ENCODE measurements at regions not wholly inside any gene's neighbourhood (a gene's known extent, or its start where the extent isn't known, plus 50 kb on each side); places are given as distances from the start of the nearest gene placed in this dataset.
A peak's percentile ranks its signal among the peaks of the same experiment; 100 is the strongest.

- DNase-seq (ENCODE audit: low spot score): no peak
- peak; percentile 37; the same call in 2 of the 3 replicates for ATAC-seq (ENCODE audit: low read depth)
- H3K27ac ChIP-seq (ENCODE audit: poor library complexity, severe bottlenecking): peak overlapping the region; percentile 99
- no peaks in the 10 kb centered on the region for H3K9me3 ChIP-seq (ENCODE audit: severe bottlenecking)
- H3K27me3 ChIP-seq (ENCODE audit: insufficient read depth, poor library complexity, severe bottlenecking): no peaks in the 10 kb centered on the region
- peaks cover 40% of the 10 kb centered on the region for H3K36me3 ChIP-seq (ENCODE audit: low read depth)
- peaks cover 11% of the 10 kb centered on the region for H3K4me1 ChIP-seq (ENCODE audit: insufficient read depth, poor library complexity, severe bottlenecking)
- TF ChIP-seq CTCF (IDR thresholded peaks at IDR 0.05; ENCODE audit: poor library complexity, severe bottlenecking): no peak
- peak overlapping the region; percentile 51 for H3K4me3 ChIP-seq (ENCODE audit: severe bottlenecking)
These were observed 155.7 kb upstream of the CAMK1G start for GRCh38 chr1:209427811-209428210.

- H3K9me3 ChIP-seq (ENCODE audit: severe bottlenecking): no peaks in the 10 kb centered on the region
- H3K27me3 ChIP-seq (ENCODE audit: insufficient read depth, poor library complexity, severe bottlenecking): no peaks in the 10 kb centered on the region
- no peak for TF ChIP-seq CTCF (IDR thresholded peaks at IDR 0.05; ENCODE audit: poor library complexity, severe bottlenecking)
- H3K4me1 ChIP-seq (ENCODE audit: insufficient read depth, poor library complexity, severe bottlenecking): peaks cover 14% of the 10 kb centered on the region
- peak; percentile 81 for DNase-seq (ENCODE audit: low spot score)
- peak; percentile 63 for ATAC-seq (ENCODE audit: low read depth)
- H3K36me3 ChIP-seq (ENCODE audit: low read depth): peaks cover 40% of the 10 kb centered on the region
- peak overlapping the region; percentile 99 for H3K27ac ChIP-seq (ENCODE audit: poor library complexity, severe bottlenecking)
- peak overlapping the region; percentile 51 for H3K4me3 ChIP-seq (ENCODE audit: severe bottlenecking)
These were observed 155.1 kb upstream of the CAMK1G start for GRCh38 chr1:209428241-209428921.

GRCh38 chr1:209429611-209430010, 153.9 kb upstream of the CAMK1G start:
- Histone ChIP-seq H3K4me1 (ENCODE audit: insufficient read depth, poor library complexity, severe bottlenecking) (peaks cover 26% of the 10 kb centered on the region), H3K27ac (ENCODE audit: poor library complexity, severe bottlenecking) (peak overlapping the region; percentile 99), H3K4me3 (ENCODE audit: severe bottlenecking) (peak overlapping the region; percentile 51), H3K27me3 (ENCODE audit: insufficient read depth, poor library complexity, severe bottlenecking) (no peaks in the 10 kb centered on the region), H3K9me3 (ENCODE audit: severe bottlenecking) (no peaks in the 10 kb centered on the region), H3K36me3 (ENCODE audit: low read depth) (peaks cover 40% of the 10 kb centered on the region)
- ATAC-seq (ENCODE audit: low read depth) (no peak), DNase-seq (ENCODE audit: low spot score) (no peak)
- no peak for TF ChIP-seq CTCF (IDR thresholded peaks at IDR 0.05; ENCODE audit: poor library complexity, severe bottlenecking)

GRCh38 chr1:209430107-209430506, 153.4 kb upstream of the CAMK1G start:
- Histone ChIP-seq H3K9me3 (ENCODE audit: severe bottlenecking) (no peaks in the 10 kb centered on the region), H3K36me3 (ENCODE audit: low read depth) (peaks cover 40% of the 10 kb centered on the region), H3K4me3 (ENCODE audit: severe bottlenecking) (peak overlapping the region; percentile 51), H3K4me1 (ENCODE audit: insufficient read depth, poor library complexity, severe bottlenecking) (peaks cover 31% of the 10 kb centered on the region), H3K27me3 (ENCODE audit: insufficient read depth, poor library complexity, severe bottlenecking) (no peaks in the 10 kb centered on the region), H3K27ac (ENCODE audit: poor library complexity, severe bottlenecking) (peak overlapping the region; percentile 99)
- no peak for TF ChIP-seq CTCF (IDR thresholded peaks at IDR 0.05; ENCODE audit: poor library complexity, severe bottlenecking)
- DNase-seq (ENCODE audit: low spot score) (no peak), ATAC-seq (ENCODE audit: low read depth) (no peak)

- no peak for TF ChIP-seq CTCF (IDR thresholded peaks at IDR 0.05; ENCODE audit: poor library complexity, severe bottlenecking)
- ATAC-seq (ENCODE audit: low read depth) (no peak), DNase-seq (ENCODE audit: low spot score) (no peak)
- Histone ChIP-seq H3K4me3 (ENCODE audit: severe bottlenecking) (peak overlapping the region; percentile 51), H3K27me3 (ENCODE audit: insufficient read depth, poor library complexity, severe bottlenecking) (no peaks in the 10 kb centered on the region), H3K27ac (ENCODE audit: poor library complexity, severe bottlenecking) (peak overlapping the region; percentile 99), H3K36me3 (ENCODE audit: low read depth) (peaks cover 40% of the 10 kb centered on the region), H3K4me1 (ENCODE audit: insufficient read depth, poor library complexity, severe bottlenecking) (peaks cover 35% of the 10 kb centered on the region), H3K9me3 (ENCODE audit: severe bottlenecking) (no peaks in the 10 kb centered on the region)
These were observed 152.7 kb upstream of the CAMK1G start for GRCh38 chr1:209430821-209431259.

All from RWPE2 (cell line).